HL-60 (cell line): ENCODE measurements at regions not wholly inside any gene's neighbourhood (a gene's known extent, or its start where the extent isn't known, plus 50 kb on each side); places are given as distances from the start of the nearest gene placed in this dataset.

Source experiments
- TF ChIP-seq, protein P1 (sequence below): IDR thresholded peaks from one replicate; pipeline ENCODE4 v1.5.1; 2011; ENCODE audit warnings: low read length, control low read depth, inconsistent platforms; ENCODE audit not compliant: insufficient read depth
- TF ChIP-seq, protein P2 (sequence below): IDR thresholded peaks from 2 replicates; pipeline ENCODE4 v1.6.1; 2012; ENCODE audit warnings: low read depth; ENCODE audit not compliant: insufficient replicate concordance

GRCh38 chr5:174971210-174971609 lies 246.8 kb downstream of the MSX2 start:
- TF ChIP-seq, protein P1, sequence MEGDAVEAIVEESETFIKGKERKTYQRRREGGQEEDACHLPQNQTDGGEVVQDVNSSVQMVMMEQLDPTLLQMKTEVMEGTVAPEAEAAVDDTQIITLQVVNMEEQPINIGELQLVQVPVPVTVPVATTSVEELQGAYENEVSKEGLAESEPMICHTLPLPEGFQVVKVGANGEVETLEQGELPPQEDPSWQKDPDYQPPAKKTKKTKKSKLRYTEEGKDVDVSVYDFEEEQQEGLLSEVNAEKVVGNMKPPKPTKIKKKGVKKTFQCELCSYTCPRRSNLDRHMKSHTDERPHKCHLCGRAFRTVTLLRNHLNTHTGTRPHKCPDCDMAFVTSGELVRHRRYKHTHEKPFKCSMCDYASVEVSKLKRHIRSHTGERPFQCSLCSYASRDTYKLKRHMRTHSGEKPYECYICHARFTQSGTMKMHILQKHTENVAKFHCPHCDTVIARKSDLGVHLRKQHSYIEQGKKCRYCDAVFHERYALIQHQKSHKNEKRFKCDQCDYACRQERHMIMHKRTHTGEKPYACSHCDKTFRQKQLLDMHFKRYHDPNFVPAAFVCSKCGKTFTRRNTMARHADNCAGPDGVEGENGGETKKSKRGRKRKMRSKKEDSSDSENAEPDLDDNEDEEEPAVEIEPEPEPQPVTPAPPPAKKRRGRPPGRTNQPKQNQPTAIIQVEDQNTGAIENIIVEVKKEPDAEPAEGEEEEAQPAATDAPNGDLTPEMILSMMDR, result no peak
- TF ChIP-seq, protein P2, sequence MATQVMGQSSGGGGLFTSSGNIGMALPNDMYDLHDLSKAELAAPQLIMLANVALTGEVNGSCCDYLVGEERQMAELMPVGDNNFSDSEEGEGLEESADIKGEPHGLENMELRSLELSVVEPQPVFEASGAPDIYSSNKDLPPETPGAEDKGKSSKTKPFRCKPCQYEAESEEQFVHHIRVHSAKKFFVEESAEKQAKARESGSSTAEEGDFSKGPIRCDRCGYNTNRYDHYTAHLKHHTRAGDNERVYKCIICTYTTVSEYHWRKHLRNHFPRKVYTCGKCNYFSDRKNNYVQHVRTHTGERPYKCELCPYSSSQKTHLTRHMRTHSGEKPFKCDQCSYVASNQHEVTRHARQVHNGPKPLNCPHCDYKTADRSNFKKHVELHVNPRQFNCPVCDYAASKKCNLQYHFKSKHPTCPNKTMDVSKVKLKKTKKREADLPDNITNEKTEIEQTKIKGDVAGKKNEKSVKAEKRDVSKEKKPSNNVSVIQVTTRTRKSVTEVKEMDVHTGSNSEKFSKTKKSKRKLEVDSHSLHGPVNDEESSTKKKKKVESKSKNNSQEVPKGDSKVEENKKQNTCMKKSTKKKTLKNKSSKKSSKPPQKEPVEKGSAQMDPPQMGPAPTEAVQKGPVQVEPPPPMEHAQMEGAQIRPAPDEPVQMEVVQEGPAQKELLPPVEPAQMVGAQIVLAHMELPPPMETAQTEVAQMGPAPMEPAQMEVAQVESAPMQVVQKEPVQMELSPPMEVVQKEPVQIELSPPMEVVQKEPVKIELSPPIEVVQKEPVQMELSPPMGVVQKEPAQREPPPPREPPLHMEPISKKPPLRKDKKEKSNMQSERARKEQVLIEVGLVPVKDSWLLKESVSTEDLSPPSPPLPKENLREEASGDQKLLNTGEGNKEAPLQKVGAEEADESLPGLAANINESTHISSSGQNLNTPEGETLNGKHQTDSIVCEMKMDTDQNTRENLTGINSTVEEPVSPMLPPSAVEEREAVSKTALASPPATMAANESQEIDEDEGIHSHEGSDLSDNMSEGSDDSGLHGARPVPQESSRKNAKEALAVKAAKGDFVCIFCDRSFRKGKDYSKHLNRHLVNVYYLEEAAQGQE, result no peak
